Transverse colon (tissue), 3 donors: ENCODE measurements at regions not wholly inside any gene's neighbourhood (a gene's known extent, or its start where the extent isn't known, plus 50 kb on each side); places are given as distances from the start of the nearest gene placed in this dataset.

Experiments used
- POLR2A ChIP-seq: fragments of 450-650 bp; IDR thresholded peaks from one replicate; pipeline ENCODE4 v1.6.1; 2016; ENCODE audit warnings: antibody characterized with exemption, mild to moderate bottlenecking, moderate library complexity
- POLR2AphosphoS5 ChIP-seq, 3 donors: sonication (generic); formaldehyde crosslinking; IDR thresholded peaks; one replicate each; pipeline ENCODE4 v1.6.1; 2016; ENCODE audit warnings: antibody characterized with exemption in 3 of 3

DNA sequence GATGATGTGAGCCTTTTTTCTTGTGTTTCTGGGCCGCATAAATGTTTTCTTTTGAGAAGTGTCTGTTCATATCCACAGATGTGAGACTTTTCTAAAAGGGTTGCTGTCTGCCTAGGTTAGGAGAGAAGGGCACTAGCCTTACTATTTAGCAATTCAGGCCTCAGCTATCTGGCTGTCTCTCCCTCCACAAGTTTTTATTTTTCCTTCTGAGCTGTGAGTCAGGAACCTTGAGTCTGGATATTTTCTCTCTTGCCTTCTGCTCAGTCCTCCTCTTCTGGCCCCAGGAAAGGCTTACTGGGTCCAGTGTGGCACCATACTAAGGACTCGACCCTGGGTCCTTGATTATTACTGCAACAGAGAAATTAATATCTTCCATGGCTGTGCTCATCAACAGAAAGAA is 187.6 kb downstream of the CSNK1G3 start:
- no peak for TF ChIP-seq POLR2AphosphoS5 (IDR thresholded peaks at IDR 0.05)
- no peak for TF ChIP-seq POLR2A
